Mammary epithelial cell (primary cell): ENCODE measurements at regions not wholly inside any gene's neighbourhood (a gene's known extent, or its start where the extent isn't known, plus 50 kb on each side); places are given as distances from the start of the nearest gene placed in this dataset.
"Not testable (repeated sequence)": the region's sequence is repeated elsewhere in the genome, so short reads cannot be mapped to it uniquely, and the experiment has no call there.

ENCODE experiments used
- CTCF ChIP-seq, 2 donors: IDR thresholded peaks in 1 of 2; conservative IDR thresholded peaks in 1 of 2; 2 replicates each; pipeline ENCODE4 v1.5.1; 2011 to 2012; ENCODE audit warnings: inconsistent platforms in 2 of 2, low read length in 2 of 2, mild to moderate bottlenecking in 2 of 2, control low read depth in 1 of 2, low read depth in 1 of 2; ENCODE audit not compliant: insufficient read depth in 1 of 2; ENCODE audit errors: extremely low read depth in 1 of 2
- EZH2 ChIP-seq: IDR thresholded peaks from 2 replicates; pipeline ENCODE4 v1.6.1; 2012; ENCODE audit warnings: low read length, inconsistent platforms, borderline replicate concordance

GRCh38 chr15:20289538-20290103 is 252.0 kb downstream of the GOLGA6L6 start:
- not testable (repeated sequence) for TF ChIP-seq CTCF (conservative IDR thresholded peaks at IDR 0.05 in 1 of 2, IDR thresholded peaks at IDR 0.05 in 1 of 2; ENCODE audit: extremely low read depth in 1 of 2, insufficient read depth in 1 of 2, low read depth in 1 of 2, low read length in 2 of 2); EZH2
